ENCODE measurements at regions not wholly inside any gene's neighbourhood (a gene's known extent, or its start where the extent isn't known, plus 50 kb on each side); places are given as distances from the start of the nearest gene placed in this dataset.

- no peaks in the 10 kb centered on the region for H3K9me3 Mint-ChIP-seq
- no peaks in the 10 kb centered on the region for H3K4me1 Mint-ChIP-seq
- ChIA-PET POLR2A (no interaction called here), CTCF (no interaction called here)
- no peak overlapping the region for H3K27ac Mint-ChIP-seq
- no peak for DNase-seq
- H3K27me3 Mint-ChIP-seq = no peaks in the 10 kb centered on the region
- no peak overlapping the region for H3K4me3 Mint-ChIP-seq
- no peaks in the 10 kb centered on the region for H3K36me3 Mint-ChIP-seq (ENCODE audit: low read depth)
Observed at GRCh38 chr2:13576406-13577036, 859.8 kb downstream of the TRIB2 start.

- Mint-ChIP-seq H3K27me3 (no peaks in the 10 kb centered on the region), H3K36me3 (ENCODE audit: low read depth) (no peaks in the 10 kb centered on the region), H3K4me1 (no peaks in the 10 kb centered on the region), H3K9me3 (peaks cover 6% of the 10 kb centered on the region), H3K27ac (no peak overlapping the region), H3K4me3 (no peak overlapping the region)
- ChIA-PET CTCF (no interaction called here), POLR2A (no interaction called here)
- no peak for DNase-seq
Observed at GRCh38 chr2:13578547-13578946, 861.8 kb downstream of the TRIB2 start.

GRCh38 chr2:13581471-13581870, 864.7 kb downstream of the TRIB2 start:
- POLR2A ChIA-PET = no interaction called here
- Mint-ChIP-seq H3K9me3 (peaks cover 6% of the 10 kb centered on the region), H3K4me3 (no peak overlapping the region), H3K36me3 (ENCODE audit: low read depth) (no peaks in the 10 kb centered on the region), H3K27ac (no peak overlapping the region), H3K27me3 (no peaks in the 10 kb centered on the region), H3K4me1 (no peaks in the 10 kb centered on the region)
- CTCF ChIA-PET = no interaction called here
- DNase-seq = no peak

DNA sequence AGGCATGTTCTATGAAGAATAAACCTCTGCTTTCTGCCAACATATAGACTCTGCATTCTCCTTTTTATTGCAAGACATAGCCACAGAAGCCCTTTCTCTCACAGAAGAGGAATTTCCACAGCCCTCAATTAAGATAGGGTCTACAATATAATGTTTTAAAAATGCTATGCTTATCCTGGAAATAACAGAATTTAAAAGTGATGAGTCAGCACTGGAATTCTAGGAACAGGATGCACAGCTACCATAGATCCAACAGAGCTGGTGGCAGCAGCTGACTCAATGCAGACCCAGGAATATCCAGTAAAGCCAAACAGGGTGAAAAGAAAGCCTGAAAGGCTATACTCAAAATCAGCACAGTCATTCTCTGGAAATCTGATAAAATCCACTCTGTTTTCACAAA, 866.9 kb downstream of the TRIB2 start:
- no peaks in the 10 kb centered on the region for H3K27me3 Mint-ChIP-seq
- DNase-seq = no peak
- H3K36me3 Mint-ChIP-seq (ENCODE audit: low read depth) = no peaks in the 10 kb centered on the region
- POLR2A ChIA-PET = no interaction called here
- no peak overlapping the region for H3K4me3 Mint-ChIP-seq
- H3K27ac Mint-ChIP-seq = no peak overlapping the region
- H3K9me3 Mint-ChIP-seq = peaks cover 6% of the 10 kb centered on the region
- CTCF ChIA-PET = no interaction called here
- no peaks in the 10 kb centered on the region for H3K4me1 Mint-ChIP-seq

- Mint-ChIP-seq H3K27ac (no peak overlapping the region), H3K9me3 (peaks cover 6% of the 10 kb centered on the region), H3K36me3 (ENCODE audit: low read depth) (no peaks in the 10 kb centered on the region), H3K4me1 (no peaks in the 10 kb centered on the region), H3K27me3 (no peaks in the 10 kb centered on the region), H3K4me3 (no peak overlapping the region)
- CTCF ChIA-PET = no interaction called here
- no peak for DNase-seq
- POLR2A ChIA-PET = no interaction called here
Observed at GRCh38 chr2:13584020-13584419, 867.3 kb downstream of the TRIB2 start.

DNA sequence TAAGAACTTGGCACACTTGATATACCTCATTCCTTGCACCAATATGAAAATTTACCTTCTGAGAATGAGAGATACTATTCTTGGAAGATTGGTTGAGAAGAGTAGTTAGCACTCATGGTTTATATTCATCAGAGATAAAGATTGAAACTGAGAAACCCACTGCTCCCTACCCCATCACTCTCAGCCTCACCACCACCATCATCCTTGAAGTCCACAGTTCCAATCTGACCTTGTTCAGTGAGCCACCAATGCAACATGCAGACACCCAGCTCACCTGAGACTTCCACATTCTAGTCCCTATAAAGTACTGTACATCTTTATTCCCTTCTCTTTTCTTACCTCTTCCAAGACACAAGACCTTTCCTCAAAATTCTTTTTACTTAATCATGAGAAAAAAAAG, 869.0 kb downstream of the TRIB2 start:
- Mint-ChIP-seq H3K27me3 (no peaks in the 10 kb centered on the region), H3K4me3 (no peak overlapping the region), H3K27ac (no peak overlapping the region), H3K4me1 (no peaks in the 10 kb centered on the region), H3K9me3 (peaks cover 6% of the 10 kb centered on the region), H3K36me3 (ENCODE audit: low read depth) (no peaks in the 10 kb centered on the region)
- ChIA-PET POLR2A (no interaction called here), CTCF (no interaction called here)
- DNase-seq = no peak

GRCh38 chr2:13596233-13596632, 879.5 kb downstream of the TRIB2 start:
- H3K4me1 Mint-ChIP-seq = no peaks in the 10 kb centered on the region
- no peak overlapping the region for H3K27ac Mint-ChIP-seq
- DNase-seq = no peak
- no peaks in the 10 kb centered on the region for H3K27me3 Mint-ChIP-seq
- no peaks in the 10 kb centered on the region for H3K9me3 Mint-ChIP-seq
- POLR2A ChIA-PET = no interaction called here
- CTCF ChIA-PET = no interaction called here
- no peak overlapping the region for H3K4me3 Mint-ChIP-seq
- no peaks in the 10 kb centered on the region for H3K36me3 Mint-ChIP-seq (ENCODE audit: low read depth)

GRCh38 chr2:13597176-13597575, 880.4 kb downstream of the TRIB2 start:
- Mint-ChIP-seq H3K4me3 (no peak overlapping the region), H3K27me3 (no peaks in the 10 kb centered on the region), H3K36me3 (ENCODE audit: low read depth) (no peaks in the 10 kb centered on the region), H3K4me1 (no peaks in the 10 kb centered on the region), H3K27ac (no peak overlapping the region), H3K9me3 (no peaks in the 10 kb centered on the region)
- CTCF ChIA-PET = no interaction called here
- no peak for DNase-seq
- POLR2A ChIA-PET = no interaction called here

DNA sequence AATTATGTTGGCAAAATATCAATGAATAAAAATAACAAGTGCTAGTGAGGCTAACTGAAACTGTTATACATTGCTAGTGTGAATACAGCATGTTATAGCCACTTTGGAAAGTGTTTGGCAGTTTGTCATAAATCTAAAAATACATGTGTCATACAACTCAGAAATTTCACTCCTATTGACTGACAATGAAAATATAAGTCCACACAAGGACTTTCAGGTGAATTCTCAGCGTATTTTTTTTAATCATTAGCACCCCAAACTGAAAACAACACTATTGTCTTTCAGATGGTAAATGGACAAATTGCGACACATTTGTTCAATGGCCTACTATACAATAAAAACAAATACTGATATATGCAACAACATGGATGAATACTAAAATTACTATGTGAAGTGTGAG, 884.8 kb downstream of the TRIB2 start:
- no peaks in the 10 kb centered on the region for H3K27me3 Mint-ChIP-seq
- no peaks in the 10 kb centered on the region for H3K4me1 Mint-ChIP-seq
- ChIA-PET POLR2A (no interaction called here), CTCF (no interaction called here)
- no peak overlapping the region for H3K4me3 Mint-ChIP-seq
- no peak overlapping the region for H3K27ac Mint-ChIP-seq
- no peaks in the 10 kb centered on the region for H3K9me3 Mint-ChIP-seq
- no peak for DNase-seq
- no peaks in the 10 kb centered on the region for H3K36me3 Mint-ChIP-seq (ENCODE audit: low read depth)

DNA sequence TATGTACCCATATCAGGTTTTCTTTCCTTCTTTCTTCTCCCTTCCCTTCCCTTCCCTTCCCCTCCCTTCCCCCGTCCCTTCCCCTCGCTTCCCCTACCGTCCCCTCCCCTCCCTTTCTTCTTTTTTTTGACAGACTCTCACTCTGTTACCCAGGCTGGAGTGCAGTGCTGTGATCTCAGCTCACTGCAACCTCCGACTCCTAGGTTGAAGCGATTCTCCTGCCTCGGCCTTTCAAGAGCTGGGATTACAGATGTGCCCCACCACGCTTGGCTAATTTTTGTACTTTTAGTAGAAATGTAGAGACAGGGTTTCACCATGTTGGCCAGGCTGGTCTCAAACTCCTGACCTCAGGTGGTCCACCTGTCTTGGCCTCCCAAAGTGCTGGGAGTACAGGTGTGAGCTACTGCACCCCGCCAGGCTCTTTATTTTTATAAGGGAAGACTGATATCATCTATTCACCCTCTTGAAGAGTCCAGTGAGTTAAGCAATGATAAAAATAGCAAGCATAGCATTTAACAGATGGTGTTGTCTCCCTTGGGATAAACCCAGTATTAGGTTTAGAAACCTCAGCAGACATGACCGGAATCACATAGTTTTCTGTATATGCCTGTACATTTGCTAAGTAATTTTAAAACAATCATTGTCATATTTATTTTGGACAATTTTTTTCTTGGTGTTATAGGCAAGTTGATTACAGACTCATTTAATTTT, 888.4 kb downstream of the TRIB2 start:
- no peak for DNase-seq
- H3K4me1 Mint-ChIP-seq = no peaks in the 10 kb centered on the region
- no peak overlapping the region for H3K4me3 Mint-ChIP-seq
- POLR2A ChIA-PET = no interaction called here
- CTCF ChIA-PET = no interaction called here
- H3K27ac Mint-ChIP-seq = no peak overlapping the region
- no peaks in the 10 kb centered on the region for H3K9me3 Mint-ChIP-seq
- no peaks in the 10 kb centered on the region for H3K27me3 Mint-ChIP-seq
- H3K36me3 Mint-ChIP-seq (ENCODE audit: low read depth) = no peaks in the 10 kb centered on the region

DNA sequence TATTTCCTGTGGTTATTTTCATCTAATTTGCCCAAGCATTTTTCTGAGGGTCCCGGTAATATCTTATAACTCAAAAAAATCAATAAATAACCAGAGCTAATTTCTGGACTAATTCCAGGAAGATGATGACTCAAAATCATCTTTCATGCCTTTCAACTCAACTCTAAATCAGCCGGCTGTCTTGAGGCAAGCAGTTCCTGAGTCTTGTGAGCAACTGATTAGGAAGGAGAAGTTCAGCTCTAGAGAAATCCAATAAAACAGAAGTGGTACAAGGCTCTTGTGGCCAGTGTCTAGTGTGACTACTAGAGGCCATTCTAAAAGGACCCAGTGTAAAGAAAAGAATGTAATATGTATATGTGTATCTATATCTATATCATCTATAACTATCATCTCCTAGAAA, 890.4 kb downstream of the TRIB2 start:
- Mint-ChIP-seq H3K27me3 (no peaks in the 10 kb centered on the region), H3K27ac (no peak overlapping the region), H3K4me1 (no peaks in the 10 kb centered on the region), H3K4me3 (no peak overlapping the region), H3K9me3 (no peaks in the 10 kb centered on the region), H3K36me3 (ENCODE audit: low read depth) (no peaks in the 10 kb centered on the region)
- ChIA-PET POLR2A (no interaction called here), CTCF (no interaction called here)
- DNase-seq = no peak

DNA sequence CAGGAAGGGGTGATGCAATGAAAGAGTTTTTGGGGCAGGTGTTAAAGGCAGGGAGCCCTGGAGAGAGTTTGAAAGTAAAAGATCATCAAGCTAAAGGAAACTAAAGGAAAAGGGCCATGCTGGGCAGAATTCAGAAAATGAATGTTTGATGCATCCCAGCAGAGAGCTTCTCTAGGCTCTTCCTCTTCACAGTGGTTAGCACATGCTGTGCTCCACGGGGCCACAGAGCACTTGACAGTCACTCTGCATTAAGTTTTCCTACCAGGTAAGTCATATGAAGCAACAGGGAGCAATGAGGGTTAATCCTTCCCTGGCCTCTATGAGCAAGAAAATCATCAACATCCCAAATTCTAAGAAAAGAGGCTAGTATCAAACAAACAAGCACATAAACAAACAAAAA, 895.2 kb downstream of the TRIB2 start:
- H3K27ac Mint-ChIP-seq = no peak overlapping the region
- H3K36me3 Mint-ChIP-seq (ENCODE audit: low read depth) = no peaks in the 10 kb centered on the region
- no peaks in the 10 kb centered on the region for H3K9me3 Mint-ChIP-seq
- H3K27me3 Mint-ChIP-seq = no peaks in the 10 kb centered on the region
- DNase-seq = no peak
- CTCF ChIA-PET = no interaction called here
- H3K4me3 Mint-ChIP-seq = no peak overlapping the region
- POLR2A ChIA-PET = no interaction called here
- H3K4me1 Mint-ChIP-seq = no peaks in the 10 kb centered on the region

GRCh38 chr2:13616059-13616458, 899.3 kb downstream of the TRIB2 start:
- Mint-ChIP-seq H3K9me3 (peaks cover 14% of the 10 kb centered on the region), H3K4me3 (no peak overlapping the region), H3K27me3 (no peaks in the 10 kb centered on the region), H3K36me3 (ENCODE audit: low read depth) (no peaks in the 10 kb centered on the region), H3K4me1 (no peaks in the 10 kb centered on the region), H3K27ac (no peak overlapping the region)
- DNase-seq = no peak
- ChIA-PET POLR2A (no interaction called here), CTCF (no interaction called here)

- H3K36me3 Mint-ChIP-seq (ENCODE audit: low read depth) = no peaks in the 10 kb centered on the region
- H3K27me3 Mint-ChIP-seq = no peaks in the 10 kb centered on the region
- no peaks in the 10 kb centered on the region for H3K4me1 Mint-ChIP-seq
- CTCF ChIA-PET = no interaction called here
- H3K27ac Mint-ChIP-seq = no peak overlapping the region
- H3K4me3 Mint-ChIP-seq = no peak overlapping the region
- POLR2A ChIA-PET = no interaction called here
- peaks cover 14% of the 10 kb centered on the region for H3K9me3 Mint-ChIP-seq
- DNase-seq = no peak
Observed at GRCh38 chr2:13616616-13617015, 899.9 kb downstream of the TRIB2 start.

All from activated CD4-positive, alpha-beta T cell treated with anti-CD3 and anti-CD28 coated beads, Interleukin-2, amount 10 ng/mL, durations not matched to agents 7 days and 5 days (primary cell).